IMR-90 (cell line): ENCODE measurements at regions not wholly inside any gene's neighbourhood (a gene's known extent, or its start where the extent isn't known, plus 50 kb on each side); places are given as distances from the start of the nearest gene placed in this dataset.

Source experiments
- ATAC-seq: fragments of 200-7000 bp; cut with Tn5 transposase; 2 replicates; pipeline ENCODE4 v1.9.1; 2020; ENCODE audit warnings: low read depth, mild to moderate bottlenecking, moderate library complexity
- BruUV-seq: library from RNA; stranded (reverse); fragments of 400-500 nt; replicated peaks from 2 replicates; lab custom pipeline; 2021; lab: Mats Ljungman, UMichigan
- CTCF ChIA-PET: fragments of 300-600 bp; formaldehyde crosslinking; extraction: SDS; loops from one replicate; lab custom pipeline; 2021; ENCODE audit warnings: antibody characterized with exemption; lab: Yijun Ruan, JAX
- POLR2A ChIA-PET: fragments of 300-600 bp; sonication (Branson Sonifier 250); formaldehyde crosslinking; loops from one replicate; lab custom pipeline; 2022; ENCODE audit warnings: antibody characterized with exemption; ENCODE audit not compliant: unreplicated experiment; lab: Charles Lee
- DNase-seq: peaks from one replicate; pipeline ENCODE4 v3.0.0; 2013
- H2AFZ ChIP-seq: replicated peaks from 2 replicates; pipeline ENCODE3; 2013; ENCODE audit warnings: low read length, mild to moderate bottlenecking; ENCODE audit not compliant: poor library complexity
- H2AK5ac ChIP-seq: 2 replicates; pipeline ENCODE4 v1.6.1; 2013; ENCODE audit warnings: low read depth, low read length, inconsistent platforms
- H2AK9ac ChIP-seq: replicated peaks from 2 replicates; pipeline ENCODE3; 2013; ENCODE audit warnings: mild to moderate bottlenecking, low read depth, low read length, moderate library complexity; ENCODE audit not compliant: poor library complexity
- H2BK120ac ChIP-seq: 2 replicates; pipeline ENCODE4 v1.6.1; 2013; ENCODE audit warnings: low read depth, low read length, inconsistent platforms
- H2BK15ac ChIP-seq: 3 replicates; pipeline ENCODE4 v1.6.1; 2013; ENCODE audit warnings: low read depth, low read length, inconsistent platforms
- H2BK20ac ChIP-seq: 2 replicates; pipeline ENCODE4 v1.6.1; 2013; ENCODE audit warnings: low read depth, mild to moderate bottlenecking, inconsistent platforms, low read length, moderate library complexity
- H2BK5ac ChIP-seq: 2 replicates; pipeline ENCODE4 v1.6.1; 2013; ENCODE audit warnings: mild to moderate bottlenecking, low read depth, low read length, inconsistent platforms; ENCODE audit not compliant: poor library complexity, severe bottlenecking
- H3K14ac ChIP-seq: replicated peaks from 2 replicates; pipeline ENCODE4 v1.6.1; 2013; ENCODE audit warnings: low read depth, low read length, inconsistent platforms
- H3K18ac ChIP-seq: 2 replicates; pipeline ENCODE4 v1.6.1; 2013; ENCODE audit warnings: low read depth, low read length, control low read depth
- H3K23ac ChIP-seq: 2 replicates; pipeline ENCODE4 v1.6.1; 2013; ENCODE audit warnings: low read depth, low read length, inconsistent platforms
- H3K27ac ChIP-seq: 2 replicates; pipeline ENCODE4 v1.5.1; 2013; ENCODE audit warnings: mild to moderate bottlenecking, control low read depth, low read length; ENCODE audit not compliant: insufficient read depth
- H3K27me3 ChIP-seq: 2 replicates; pipeline ENCODE4 v1.6.1; 2013; ENCODE audit warnings: low read length; ENCODE audit not compliant: control insufficient read depth, insufficient read depth
- H3K36me3 ChIP-seq: 2 replicates; pipeline ENCODE4 v1.6.1; 2013; ENCODE audit warnings: low read length, mixed read lengths; ENCODE audit not compliant: control insufficient read depth, insufficient read depth
- H3K4ac ChIP-seq: 2 replicates; pipeline ENCODE4 v1.6.1; 2013; ENCODE audit warnings: low read depth, low read length, inconsistent platforms
- H3K4me1 ChIP-seq: 2 replicates; pipeline ENCODE4 v1.6.1; 2013; ENCODE audit warnings: low read length, mixed read lengths; ENCODE audit not compliant: control insufficient read depth, insufficient read depth
- H3K4me2 ChIP-seq: 2 replicates; pipeline ENCODE4 v1.6.1; 2013; ENCODE audit warnings: low read depth, mild to moderate bottlenecking, control low read depth, low read length, moderate library complexity
- H3K4me3 ChIP-seq: 2 replicates; pipeline ENCODE4 v1.5.1; 2013; ENCODE audit warnings: low read depth, mild to moderate bottlenecking, control low read depth, low read length, moderate library complexity; ENCODE audit not compliant: insufficient read depth
- H3K56ac ChIP-seq: 2 replicates; pipeline ENCODE4 v1.6.1; 2013; ENCODE audit warnings: low read length, inconsistent platforms; ENCODE audit not compliant: insufficient read depth; ENCODE audit errors: extremely low read depth
- H3K79me1 ChIP-seq, 2 experiments: 2 replicates each; pipeline ENCODE4 v1.6.1; 2013; ENCODE audit warnings: low read length in 2 of 2, inconsistent platforms in 1 of 2, low read depth in 1 of 2
- H3K9ac ChIP-seq: 2 replicates; pipeline ENCODE4 v1.6.1; 2013; ENCODE audit warnings: low read depth, low read length, control low read depth
- H3K9me1 ChIP-seq: 2 replicates; pipeline ENCODE4 v1.6.1; 2013; ENCODE audit warnings: low read length, inconsistent platforms; ENCODE audit not compliant: insufficient read depth
- H3K9me3 ChIP-seq: 2 replicates; pipeline ENCODE4 v1.6.1; 2013; ENCODE audit warnings: low read length; ENCODE audit not compliant: control insufficient read depth, insufficient read depth
- H4K20me1 ChIP-seq: 2 replicates; pipeline ENCODE4 v1.6.1; 2013; ENCODE audit warnings: low read length, inconsistent platforms; ENCODE audit not compliant: insufficient read depth
- H4K5ac ChIP-seq: 2 replicates; pipeline ENCODE4 v1.6.1; 2013; ENCODE audit warnings: mild to moderate bottlenecking, low read depth, low read length, control low read depth
- H4K8ac ChIP-seq, 2 experiments: 2 replicates each; pipeline ENCODE4 v1.6.1; 2013; ENCODE audit warnings: low read depth in 2 of 2, low read length in 2 of 2, control low read depth in 1 of 2, inconsistent platforms in 1 of 2
- H4K91ac ChIP-seq: 2 replicates; pipeline ENCODE4 v1.6.1; 2013; ENCODE audit warnings: low read depth, low read length, inconsistent platforms; ENCODE audit not compliant: insufficient read depth
- BHLHE40 ChIP-seq: fragments of 150-350 bp; IDR thresholded peaks from 2 replicates; pipeline ENCODE4 v1.6.1; 2016; ENCODE audit warnings: mild to moderate bottlenecking, low read depth, low read length
- CEBPB ChIP-seq: IDR thresholded peaks from 2 replicates; pipeline ENCODE4 v1.6.1; 2012; ENCODE audit warnings: low read depth, low read length, improper control_type of control experiment
- CHD1 ChIP-seq: IDR thresholded peaks from 2 replicates; pipeline ENCODE4 v1.6.1; 2012; ENCODE audit warnings: low read depth, low read length, improper control_type of control experiment
- FOS ChIP-seq: fragments of 150-350 bp; IDR thresholded peaks from 2 replicates; pipeline ENCODE4 v1.6.1; 2016; ENCODE audit warnings: low read depth, low read length
- MAZ ChIP-seq: IDR thresholded peaks from 2 replicates; pipeline ENCODE4 v1.6.1; 2012; ENCODE audit warnings: low read depth, mild to moderate bottlenecking, low read length, improper control_type of control experiment, moderate library complexity, borderline replicate concordance
- MXI1 ChIP-seq: IDR thresholded peaks from 2 replicates; pipeline ENCODE4 v1.6.1; 2012; ENCODE audit warnings: low read depth, mild to moderate bottlenecking, low read length, moderate library complexity, borderline replicate concordance
- NFE2L2 ChIP-seq: fragments of 150-350 bp; IDR thresholded peaks from 2 replicates; pipeline ENCODE4 v1.6.1; 2016; ENCODE audit warnings: low read depth, mild to moderate bottlenecking, low read length
- POLR2A ChIP-seq: IDR thresholded peaks from 2 replicates; pipeline ENCODE4 v1.6.1; 2012; ENCODE audit warnings: mild to moderate bottlenecking, low read depth, low read length
- RAD21 ChIP-seq: IDR thresholded peaks from 2 replicates; pipeline ENCODE4 v1.6.1; 2012; ENCODE audit warnings: low read length, improper control_type of control experiment
- RCOR1 ChIP-seq: IDR thresholded peaks from 2 replicates; pipeline ENCODE4 v1.6.1; 2012; ENCODE audit warnings: mild to moderate bottlenecking, low read length, improper control_type of control experiment; ENCODE audit not compliant: insufficient replicate concordance
- RFX5 ChIP-seq: IDR thresholded peaks from 2 replicates; pipeline ENCODE4 v1.8.0; 2012; ENCODE audit warnings: low read depth, mild to moderate bottlenecking, low read length, moderate library complexity
- SMC3 ChIP-seq: fragments of 150-350 bp; IDR thresholded peaks from 2 replicates; pipeline ENCODE4 v1.6.1; 2016; ENCODE audit warnings: low read depth, mild to moderate bottlenecking, antibody characterized with exemption, low read length, moderate library complexity
- WGBS, 2 experiments: methylation state at CpG; one replicate each; pipeline versions ENCODE4 v1.1.5 to v1.1.7; 2013; ENCODE audit warnings: missing lambda C conversion rate in 2 of 2; ENCODE audit not compliant: insufficient read length in 1 of 2; ENCODE audit errors: extremely low coverage in 2 of 2; 5-methylcytosine and 5-hydroxymethylcytosine counted together
- dilution Hi-C: fragments of 300-500 bp; cut with HindIII; formaldehyde crosslinking; loops from one replicate; pipeline ENCODE4 v1.14.3; 2018; ENCODE audit warnings: low sequenced_read_pairs; ENCODE audit not compliant: unreplicated experiment
- in situ Hi-C: fragments of 300-500 bp; cut with MboI; formaldehyde crosslinking; loops from 3 replicates; pipeline ENCODE4 v1.14.3; 2019; ENCODE audit warnings: low sequenced_read_pairs, inconsistent platforms, mixed read lengths
- intact Hi-C: fragments of 100-400 bp; cut with micrococcal nuclease; formaldehyde crosslinking; loops from 2 replicates; pipeline ENCODE4 v1.10.0; 2022
- TF ChIP-seq, protein P1 (sequence below): conservative IDR thresholded peaks from 2 replicates; pipeline ENCODE4 v1.5.1; 2012; ENCODE audit warnings: mild to moderate bottlenecking, low read depth, low read length, improper control_type of control experiment
- TF ChIP-seq, protein P2 (sequence below): fragments of 150-350 bp; IDR thresholded peaks from 2 replicates; pipeline ENCODE4 v1.6.1; 2017; ENCODE audit warnings: mild to moderate bottlenecking, antibody characterized with exemption, low read length, low read depth
- TF ChIP-seq, protein P3 (sequence below): fragments of 150-350 bp; IDR thresholded peaks from 2 replicates; pipeline ENCODE4 v1.6.1; 2016; ENCODE audit warnings: low read depth, mild to moderate bottlenecking, low read length, moderate library complexity, borderline replicate concordance

DNA sequence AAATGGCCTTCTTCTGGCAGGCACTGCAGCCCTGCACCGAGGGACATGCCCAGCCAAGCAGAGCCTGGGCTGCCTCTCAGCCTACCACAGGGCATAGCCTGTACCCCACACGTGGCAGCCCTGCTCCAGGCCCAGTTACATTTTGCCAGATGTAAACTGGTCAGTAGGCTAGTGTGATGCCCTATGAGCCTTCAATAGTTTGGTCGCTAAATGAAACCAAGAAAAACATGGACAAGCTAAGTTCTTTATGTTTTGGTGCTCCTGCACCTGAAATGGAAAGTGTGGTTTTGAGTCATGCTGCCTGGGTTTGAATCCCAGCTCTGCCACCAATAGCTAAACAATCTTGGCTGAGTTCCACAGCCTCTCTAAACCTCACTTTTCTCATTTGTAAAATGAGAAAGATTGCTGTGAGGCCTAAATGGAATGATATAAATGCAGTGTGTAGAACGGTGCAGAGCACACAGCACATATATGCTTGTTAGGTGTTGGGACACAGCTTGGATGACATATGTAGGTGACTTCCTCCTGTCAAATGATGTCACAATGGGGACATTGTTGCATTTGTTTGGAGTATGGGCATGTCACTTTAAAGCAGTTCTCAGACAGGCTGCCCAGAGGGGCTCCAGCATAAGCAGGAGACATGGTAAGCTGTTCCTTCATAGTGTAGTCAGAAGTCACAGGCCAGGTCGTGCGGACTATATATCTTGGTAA, 57.4 kb downstream of the ZBTB38 start:
- Histone ChIP-seq H3K23ac (peak overlapping the region; percentile 34), H2BK20ac (peak overlapping the region; percentile 49), H3K4ac (peak overlapping the region; percentile 81), H3K9ac (peak overlapping the region; percentile 33; the same call in 1 of the 2 replicates), H3K56ac (no peak overlapping the region), H2AK9ac (peak overlapping the region; percentile 28), H3K79me1 (peaks cover 48 to 84% of the 10 kb centered on the region in 2 experiments), H3K4me3 (no peak overlapping the region), H3K9me3 (no peaks in the 10 kb centered on the region), H2BK5ac (peak overlapping the region; percentile 95), H4K20me1 (peaks cover 3% of the 10 kb centered on the region; the same call in 1 of the 2 replicates), H3K36me3 (peaks cover 36% of the 10 kb centered on the region), H3K18ac (peak overlapping the region; percentile 56; the same call in 1 of the 2 replicates), H2BK120ac (peak overlapping the region; percentile 53), H3K9me1 (peaks cover 38% of the 10 kb centered on the region), H4K91ac (peak overlapping the region; percentile 49), H2AFZ (no peak overlapping the region), H2AK5ac (peak overlapping the region; percentile 71; the same call in 1 of the 2 replicates), H3K27ac (peak overlapping the region; percentile 87), H4K8ac (peak overlapping the region; percentile 13 to 78; a peak in 3 of 4 replicates), H3K4me2 (peak overlapping the region; percentile 20), H3K4me1 (peaks cover 37% of the 10 kb centered on the region), H3K14ac (peak overlapping the region; percentile 70), H2BK15ac (peak overlapping the region; percentile 45; the same call in 1 of the 3 replicates), H4K5ac (peak overlapping the region; percentile 79), H3K27me3 (no peaks in the 10 kb centered on the region)
- ATAC-seq (no peak), DNase-seq (peak; percentile 66)
- CTCF ChIA-PET: interaction anchor here (0.6 to 1.8 kb wide), 4 partner anchors 11 to 40 kb away, joined by 3 to 5 read pairs (median 3); no protein-coding TSS in a partner anchor
- 80% methylated on average over 1 of the region's 6 CpGs; no CpG with 5 or more reads in 1 of the 2 experiments for WGBS, 2 experiments
- intact Hi-C loops (no loop called here), dilution Hi-C loops (no loop called here), in situ Hi-C loops (no loop called here)
- BruUV-seq: no TSS peak
- POLR2A ChIA-PET: no interaction called here
- TF ChIP-seq POLR2A: no peak
- no peak for TF ChIP-seq CEBPB
- TF ChIP-seq BHLHE40: no peak
- no peak for TF ChIP-seq NFE2L2
- no peak for TF ChIP-seq RAD21
- TF ChIP-seq, protein P1, sequence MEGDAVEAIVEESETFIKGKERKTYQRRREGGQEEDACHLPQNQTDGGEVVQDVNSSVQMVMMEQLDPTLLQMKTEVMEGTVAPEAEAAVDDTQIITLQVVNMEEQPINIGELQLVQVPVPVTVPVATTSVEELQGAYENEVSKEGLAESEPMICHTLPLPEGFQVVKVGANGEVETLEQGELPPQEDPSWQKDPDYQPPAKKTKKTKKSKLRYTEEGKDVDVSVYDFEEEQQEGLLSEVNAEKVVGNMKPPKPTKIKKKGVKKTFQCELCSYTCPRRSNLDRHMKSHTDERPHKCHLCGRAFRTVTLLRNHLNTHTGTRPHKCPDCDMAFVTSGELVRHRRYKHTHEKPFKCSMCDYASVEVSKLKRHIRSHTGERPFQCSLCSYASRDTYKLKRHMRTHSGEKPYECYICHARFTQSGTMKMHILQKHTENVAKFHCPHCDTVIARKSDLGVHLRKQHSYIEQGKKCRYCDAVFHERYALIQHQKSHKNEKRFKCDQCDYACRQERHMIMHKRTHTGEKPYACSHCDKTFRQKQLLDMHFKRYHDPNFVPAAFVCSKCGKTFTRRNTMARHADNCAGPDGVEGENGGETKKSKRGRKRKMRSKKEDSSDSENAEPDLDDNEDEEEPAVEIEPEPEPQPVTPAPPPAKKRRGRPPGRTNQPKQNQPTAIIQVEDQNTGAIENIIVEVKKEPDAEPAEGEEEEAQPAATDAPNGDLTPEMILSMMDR: no peak
- no peak for TF ChIP-seq MXI1
- TF ChIP-seq RCOR1: no peak
- TF ChIP-seq MAZ: no peak
- TF ChIP-seq, protein P2, sequence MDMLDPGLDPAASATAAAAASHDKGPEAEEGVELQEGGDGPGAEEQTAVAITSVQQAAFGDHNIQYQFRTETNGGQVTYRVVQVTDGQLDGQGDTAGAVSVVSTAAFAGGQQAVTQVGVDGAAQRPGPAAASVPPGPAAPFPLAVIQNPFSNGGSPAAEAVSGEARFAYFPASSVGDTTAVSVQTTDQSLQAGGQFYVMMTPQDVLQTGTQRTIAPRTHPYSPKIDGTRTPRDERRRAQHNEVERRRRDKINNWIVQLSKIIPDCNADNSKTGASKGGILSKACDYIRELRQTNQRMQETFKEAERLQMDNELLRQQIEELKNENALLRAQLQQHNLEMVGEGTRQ: no peak
- TF ChIP-seq CHD1: no peak
- no peak for TF ChIP-seq RFX5
- no peak for TF ChIP-seq SMC3
- TF ChIP-seq, protein P3, sequence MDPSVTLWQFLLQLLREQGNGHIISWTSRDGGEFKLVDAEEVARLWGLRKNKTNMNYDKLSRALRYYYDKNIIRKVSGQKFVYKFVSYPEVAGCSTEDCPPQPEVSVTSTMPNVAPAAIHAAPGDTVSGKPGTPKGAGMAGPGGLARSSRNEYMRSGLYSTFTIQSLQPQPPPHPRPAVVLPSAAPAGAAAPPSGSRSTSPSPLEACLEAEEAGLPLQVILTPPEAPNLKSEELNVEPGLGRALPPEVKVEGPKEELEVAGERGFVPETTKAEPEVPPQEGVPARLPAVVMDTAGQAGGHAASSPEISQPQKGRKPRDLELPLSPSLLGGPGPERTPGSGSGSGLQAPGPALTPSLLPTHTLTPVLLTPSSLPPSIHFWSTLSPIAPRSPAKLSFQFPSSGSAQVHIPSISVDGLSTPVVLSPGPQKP: no peak
- no peak for TF ChIP-seq FOS
